Prostate gland (tissue), 2 donors: ENCODE measurements at regions not wholly inside any gene's neighbourhood (a gene's known extent, or its start where the extent isn't known, plus 50 kb on each side); places are given as distances from the start of the nearest gene placed in this dataset.

ENCODE experiments used
- DNase-seq: peaks from one replicate; pipeline ENCODE4 v3.0.0-alpha.2; 2019; ENCODE audit warnings: low spot score
- H3K27ac ChIP-seq, 2 donors: fragments of 200-600 bp; sonication (generic); 2 replicates each; pipeline ENCODE4 v1.5.1; 2017 to 2019
- H3K27me3 ChIP-seq: fragments of 200-600 bp; sonication (generic); replicated peaks from 2 replicates; pipeline ENCODE4 v1.5.1; 2019; ENCODE audit not compliant: insufficient read depth
- H3K36me3 ChIP-seq, 2 donors: fragments of 200-600 bp; sonication (generic); 1 replicate in 1 of 2; 2 replicates in 1 of 2; pipeline versions ENCODE4 v1.5.1 to v1.8.1; 2017 to 2019
- H3K4me1 ChIP-seq: fragments of 200-600 bp; sonication (generic); replicated peaks from 2 replicates; pipeline ENCODE4 v1.5.1; 2019
- H3K4me3 ChIP-seq, 2 donors: fragments of 200-600 bp; sonication (generic); 2 replicates each; pipeline ENCODE4 v1.5.1; 2017 to 2019
- H3K9me3 ChIP-seq: fragments of 200-600 bp; sonication (generic); 2 replicates; pipeline ENCODE4 v1.5.1; 2017
- CTCF ChIP-seq, 4 experiments: fragments of 200-600 bp in 2 of 4; fragments of 450-650 bp in 2 of 4; sonication (generic) in 2 of 4; IDR thresholded peaks; 1 replicate in 3 of 4; 2 replicates in 1 of 4; pipeline ENCODE4 v1.5.1; 2016 to 2019; ENCODE audit warnings: antibody characterized with exemption in 4 of 4, mild to moderate bottlenecking in 2 of 4, moderate library complexity in 2 of 4
- POLR2A ChIP-seq: fragments of 450-650 bp; IDR thresholded peaks from one replicate; pipeline ENCODE4 v1.6.1; 2016; ENCODE audit warnings: antibody characterized with exemption, mild to moderate bottlenecking
- POLR2AphosphoS5 ChIP-seq: sonication (generic); formaldehyde crosslinking; IDR thresholded peaks from one replicate; pipeline ENCODE4 v1.6.1; 2017; ENCODE audit warnings: antibody characterized with exemption
- WGBS: methylation state at CpG from one replicate; pipeline ENCODE4 v1.1.5; 2018; 5-methylcytosine and 5-hydroxymethylcytosine counted together
- intact Hi-C: fragments of 100-400 bp; cut with DNase I; formaldehyde crosslinking; loops from one replicate; pipeline ENCODE4 v1.14.2; 2022

GRCh38 chr6:6390849-6391602, 70.6 kb upstream of the F13A1 start:
- WGBS, result 52% methylated on average over 7 of the region's 7 CpGs
- no peaks in the 10 kb centered on the region for H3K27me3 ChIP-seq
- H3K36me3 ChIP-seq, result no peaks in the 10 kb centered on the region
- no peaks in the 10 kb centered on the region for H3K4me1 ChIP-seq
- no peak overlapping the region for H3K4me3 ChIP-seq
- TF ChIP-seq CTCF (IDR thresholded peaks at IDR 0.05), result no peak
- no peak for TF ChIP-seq POLR2A
- no peak for TF ChIP-seq POLR2AphosphoS5
- DNase-seq, result no peak
- no peak overlapping the region for H3K27ac ChIP-seq
- H3K9me3 ChIP-seq, result no peaks in the 10 kb centered on the region
- intact Hi-C loops, result no loop called here

- no peaks in the 10 kb centered on the region for H3K4me1 ChIP-seq
- no peak overlapping the region for H3K27ac ChIP-seq
- DNase-seq, result no peak
- no peaks in the 10 kb centered on the region for H3K9me3 ChIP-seq
- H3K36me3 ChIP-seq, result no peaks in the 10 kb centered on the region
- H3K4me3 ChIP-seq, result no peak overlapping the region
- H3K27me3 ChIP-seq, result no peaks in the 10 kb centered on the region
- WGBS, result 88% methylated on average over 7 of the region's 7 CpGs
- intact Hi-C loops, result no loop called here
- TF ChIP-seq POLR2AphosphoS5, result no peak
- no peak for TF ChIP-seq CTCF (IDR thresholded peaks at IDR 0.05)
- no peak for TF ChIP-seq POLR2A
These were observed 72.0 kb upstream of the F13A1 start for GRCh38 chr6:6392214-6393068.

- Histone ChIP-seq H3K4me3 (no peak overlapping the region), H3K36me3 (no peaks in the 10 kb centered on the region), H3K27me3 (no peaks in the 10 kb centered on the region), H3K27ac (no peak overlapping the region), H3K9me3 (no peaks in the 10 kb centered on the region), H3K4me1 (no peaks in the 10 kb centered on the region)
- WGBS, result 69% methylated on average over 6 of the region's 6 CpGs
- TF ChIP-seq POLR2AphosphoS5, result no peak
- no peak for TF ChIP-seq POLR2A
- TF ChIP-seq CTCF (IDR thresholded peaks at IDR 0.05), result no peak
- intact Hi-C loops, result no loop called here
- DNase-seq, result no peak
These were observed 72.6 kb upstream of the F13A1 start for GRCh38 chr6:6393069-6393529.

GRCh38 chr6:6395581-6396197, 75.2 kb upstream of the F13A1 start:
- H3K27ac ChIP-seq, result no peak overlapping the region
- H3K27me3 ChIP-seq, result no peaks in the 10 kb centered on the region
- H3K36me3 ChIP-seq, result no peaks in the 10 kb centered on the region
- WGBS, result 55% methylated on average over 5 of the region's 5 CpGs
- H3K9me3 ChIP-seq, result no peaks in the 10 kb centered on the region
- no peaks in the 10 kb centered on the region for H3K4me1 ChIP-seq
- intact Hi-C loops, result no loop called here
- TF ChIP-seq POLR2A (no peak), CTCF (IDR thresholded peaks at IDR 0.05) (no peak), POLR2AphosphoS5 (no peak)
- no peak for DNase-seq
- no peak overlapping the region for H3K4me3 ChIP-seq
